ENCODE measurements at regions not wholly inside any gene's neighbourhood (a gene's known extent, or its start where the extent isn't known, plus 50 kb on each side); places are given as distances from the start of the nearest gene placed in this dataset.
"Not testable (repeated sequence)": the region's sequence is repeated elsewhere in the genome, so short reads cannot be mapped to it uniquely, and the experiment has no call there.

DNA sequence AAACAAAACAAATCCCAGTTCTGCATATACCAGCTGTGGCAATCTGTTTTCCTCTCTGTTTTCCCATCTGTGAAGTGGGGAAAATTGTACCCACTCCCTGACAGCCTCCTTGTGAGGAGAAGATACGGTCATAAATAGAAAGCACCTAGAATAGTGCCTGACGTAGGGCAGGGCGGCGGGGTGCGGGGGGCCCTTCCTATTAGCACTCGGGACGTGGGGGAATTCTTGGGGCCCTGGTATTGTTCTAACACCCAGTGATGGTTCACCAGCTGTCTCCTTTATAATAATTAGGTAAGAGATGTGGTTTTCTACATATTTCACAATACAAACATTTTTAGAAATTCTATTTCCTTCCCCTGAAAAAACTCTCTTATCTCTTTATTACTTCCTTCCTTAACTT is 93.4 kb downstream of the NSUN5 start:
- TF ChIP-seq ZNF560, ZNF561 (tag by site-specific recombination; IDR thresholded peaks at IDR 0.05; ENCODE audit: borderline replicate concordance): not testable (repeated sequence)
- TF ChIP-seq, protein P1, sequence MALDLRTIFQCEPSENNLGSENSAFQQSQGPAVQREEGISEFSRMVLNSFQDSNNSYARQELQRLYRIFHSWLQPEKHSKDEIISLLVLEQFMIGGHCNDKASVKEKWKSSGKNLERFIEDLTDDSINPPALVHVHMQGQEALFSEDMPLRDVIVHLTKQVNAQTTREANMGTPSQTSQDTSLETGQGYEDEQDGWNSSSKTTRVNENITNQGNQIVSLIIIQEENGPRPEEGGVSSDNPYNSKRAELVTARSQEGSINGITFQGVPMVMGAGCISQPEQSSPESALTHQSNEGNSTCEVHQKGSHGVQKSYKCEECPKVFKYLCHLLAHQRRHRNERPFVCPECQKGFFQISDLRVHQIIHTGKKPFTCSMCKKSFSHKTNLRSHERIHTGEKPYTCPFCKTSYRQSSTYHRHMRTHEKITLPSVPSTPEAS (tag by site-specific recombination; IDR thresholded peaks at IDR 0.05) = not testable (repeated sequence)
- TF ChIP-seq, protein P2, sequence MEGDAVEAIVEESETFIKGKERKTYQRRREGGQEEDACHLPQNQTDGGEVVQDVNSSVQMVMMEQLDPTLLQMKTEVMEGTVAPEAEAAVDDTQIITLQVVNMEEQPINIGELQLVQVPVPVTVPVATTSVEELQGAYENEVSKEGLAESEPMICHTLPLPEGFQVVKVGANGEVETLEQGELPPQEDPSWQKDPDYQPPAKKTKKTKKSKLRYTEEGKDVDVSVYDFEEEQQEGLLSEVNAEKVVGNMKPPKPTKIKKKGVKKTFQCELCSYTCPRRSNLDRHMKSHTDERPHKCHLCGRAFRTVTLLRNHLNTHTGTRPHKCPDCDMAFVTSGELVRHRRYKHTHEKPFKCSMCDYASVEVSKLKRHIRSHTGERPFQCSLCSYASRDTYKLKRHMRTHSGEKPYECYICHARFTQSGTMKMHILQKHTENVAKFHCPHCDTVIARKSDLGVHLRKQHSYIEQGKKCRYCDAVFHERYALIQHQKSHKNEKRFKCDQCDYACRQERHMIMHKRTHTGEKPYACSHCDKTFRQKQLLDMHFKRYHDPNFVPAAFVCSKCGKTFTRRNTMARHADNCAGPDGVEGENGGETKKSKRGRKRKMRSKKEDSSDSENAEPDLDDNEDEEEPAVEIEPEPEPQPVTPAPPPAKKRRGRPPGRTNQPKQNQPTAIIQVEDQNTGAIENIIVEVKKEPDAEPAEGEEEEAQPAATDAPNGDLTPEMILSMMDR (tag by site-specific recombination; IDR thresholded peaks at IDR 0.05) = not testable (repeated sequence)

Data from HEK293 (cell line).